ENCODE measurements at regions not wholly inside any gene's neighbourhood (a gene's known extent, or its start where the extent isn't known, plus 50 kb on each side); places are given as distances from the start of the nearest gene placed in this dataset.

DNA sequence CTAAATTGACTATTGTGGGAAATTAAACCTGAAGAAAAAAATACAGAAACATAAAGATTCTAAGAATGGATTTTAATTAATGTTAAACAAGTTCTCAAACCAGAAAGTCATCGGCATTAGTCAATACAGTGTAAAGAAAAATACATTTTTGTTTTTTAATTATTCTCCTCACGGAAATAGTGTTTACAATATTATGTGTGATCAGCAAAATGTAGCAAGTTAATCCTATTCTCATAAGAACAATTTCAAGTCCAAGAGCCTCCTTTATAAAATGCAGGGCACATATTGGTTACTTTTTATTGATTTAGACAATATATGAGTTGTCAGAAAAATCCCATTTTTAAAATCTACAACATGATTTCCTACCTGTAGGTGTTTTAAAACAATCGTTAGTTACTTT lies 158.0 kb upstream of the MGAT4C start:
- H3T11ph ChIP-seq (ENCODE audit: low read length), result no peak overlapping the region
- H4K5ac ChIP-seq (ENCODE audit: insufficient read length, low read depth, low read length), result no peak overlapping the region
- Mint-ChIP-seq H3K27ac (no peak overlapping the region), H3K4me3 (no peak overlapping the region), H3K27me3 (ENCODE audit: low read depth) (no peaks in the 10 kb centered on the region), H3K36me3 (ENCODE audit: insufficient read depth in 1 of 3, low read depth in 3 of 3) (peaks cover 11 to 21% (median 16%) of the 10 kb centered on the region in 3 experiments), H3K9me3 (peaks cover 19 to 24% of the 10 kb centered on the region in 2 experiments), H3K4me1 (no peaks in the 10 kb centered on the region)
- H3K14ac ChIP-seq (ENCODE audit: insufficient read depth, low read length), result no peak overlapping the region
- no peak overlapping the region for H3K9ac ChIP-seq (ENCODE audit: extremely low read depth, insufficient read length, low read length)
- TF ChIP-seq, protein P1, sequence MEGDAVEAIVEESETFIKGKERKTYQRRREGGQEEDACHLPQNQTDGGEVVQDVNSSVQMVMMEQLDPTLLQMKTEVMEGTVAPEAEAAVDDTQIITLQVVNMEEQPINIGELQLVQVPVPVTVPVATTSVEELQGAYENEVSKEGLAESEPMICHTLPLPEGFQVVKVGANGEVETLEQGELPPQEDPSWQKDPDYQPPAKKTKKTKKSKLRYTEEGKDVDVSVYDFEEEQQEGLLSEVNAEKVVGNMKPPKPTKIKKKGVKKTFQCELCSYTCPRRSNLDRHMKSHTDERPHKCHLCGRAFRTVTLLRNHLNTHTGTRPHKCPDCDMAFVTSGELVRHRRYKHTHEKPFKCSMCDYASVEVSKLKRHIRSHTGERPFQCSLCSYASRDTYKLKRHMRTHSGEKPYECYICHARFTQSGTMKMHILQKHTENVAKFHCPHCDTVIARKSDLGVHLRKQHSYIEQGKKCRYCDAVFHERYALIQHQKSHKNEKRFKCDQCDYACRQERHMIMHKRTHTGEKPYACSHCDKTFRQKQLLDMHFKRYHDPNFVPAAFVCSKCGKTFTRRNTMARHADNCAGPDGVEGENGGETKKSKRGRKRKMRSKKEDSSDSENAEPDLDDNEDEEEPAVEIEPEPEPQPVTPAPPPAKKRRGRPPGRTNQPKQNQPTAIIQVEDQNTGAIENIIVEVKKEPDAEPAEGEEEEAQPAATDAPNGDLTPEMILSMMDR (conservative IDR thresholded peaks at IDR 0.05), result no peak
- H2BK20ac ChIP-seq (ENCODE audit: low read depth, low read length, poor library complexity, severe bottlenecking), result no peak overlapping the region
- H2AK5ac ChIP-seq (ENCODE audit: insufficient read length, low read length), result no peak overlapping the region
- H3K4ac ChIP-seq (ENCODE audit: low read depth, low read length), result no peak overlapping the region
- no peaks in the 10 kb centered on the region for H3K23me2 ChIP-seq (ENCODE audit: insufficient read length, low read depth, low read length, poor library complexity, severe bottlenecking)
- H3K79me1 ChIP-seq (ENCODE audit: insufficient read depth, low read depth, low read length, poor library complexity, severe bottlenecking), result no peaks in the 10 kb centered on the region
- no peak overlapping the region for H3K56ac ChIP-seq (ENCODE audit: insufficient read length, low read depth, low read length)
- H3K79me2 ChIP-seq (ENCODE audit: insufficient read depth, low read length), result no peaks in the 10 kb centered on the region
- H2BK5ac ChIP-seq (ENCODE audit: insufficient read length, low read length), result no peak overlapping the region
- H2BK15ac ChIP-seq (ENCODE audit: low read depth, low read length), result no peak overlapping the region
- no peaks in the 10 kb centered on the region for H3K27me3 ChIP-seq (ENCODE audit: insufficient read depth, low read length)
- no peak overlapping the region for H3K4me2 ChIP-seq (ENCODE audit: insufficient read depth, insufficient read length, low read length)
- no peaks in the 10 kb centered on the region for H3K9me3 ChIP-seq (ENCODE audit: control insufficient read depth, low read depth, low read length)
- H3K4me1 ChIP-seq (ENCODE audit: insufficient read depth, low read length), result no peaks in the 10 kb centered on the region
- H4K91ac ChIP-seq (ENCODE audit: insufficient read length, low read depth, low read length), result no peak overlapping the region
- H2BK12ac ChIP-seq (ENCODE audit: insufficient read length, low read depth, low read length), result no peak overlapping the region
- WGBS (ENCODE audit: extremely low coverage, insufficient read length, low lambda C conversion rate), result no CpG with 5 or more reads among the region's 3 CpGs
- H4K8ac ChIP-seq (replicated peaks; ENCODE audit: insufficient read length, low read depth, low read length), result no peak overlapping the region
- DNase-seq, result no peak
- no peak overlapping the region for H3K18ac ChIP-seq (ENCODE audit: insufficient read length, low read depth, low read length)
- no peak overlapping the region for H2BK120ac ChIP-seq (ENCODE audit: low read depth, low read length, poor library complexity, severe bottlenecking)
- H4K20me1 ChIP-seq (ENCODE audit: control insufficient read depth, insufficient read depth, insufficient read length), result no peaks in the 10 kb centered on the region
- H3K23ac ChIP-seq (ENCODE audit: insufficient read length, low read depth, low read length), result no peak overlapping the region
- no peak overlapping the region for H3K27ac ChIP-seq (ENCODE audit: insufficient read length, low read depth, low read length)
- H2AFZ ChIP-seq (ENCODE audit: low read length), result no peak overlapping the region
